OCI-LY3 (cell line): ENCODE measurements at regions not wholly inside any gene's neighbourhood (a gene's known extent, or its start where the extent isn't known, plus 50 kb on each side); places are given as distances from the start of the nearest gene placed in this dataset.

Source experiments
- H2AFZ ChIP-seq: fragments of 200-600, 300-600 bp; shearing (Covaris generic); 2 replicates; pipeline ENCODE4 v1.6.0; 2014; ENCODE audit warnings: antibody characterized with exemption, low read depth, low read length
- H3K27ac ChIP-seq: fragments of 200-600, 300-600 bp; sonication (generic); 2 replicates; pipeline ENCODE4 v1.5.1; 2014; ENCODE audit warnings: mild to moderate bottlenecking, low read length, moderate library complexity, mixed read lengths
- H3K27me3 ChIP-seq: fragments of 200-600, 300-600 bp; sonication (generic); 2 replicates; pipeline ENCODE4 v1.6.1; 2014; ENCODE audit warnings: low read depth, low read length, mixed read lengths
- H3K36me3 ChIP-seq: fragments of 200-600, 300-600 bp; sonication (generic); replicated peaks from 2 replicates; pipeline ENCODE3; 2014; ENCODE audit warnings: low read depth, low read length, mixed read lengths
- H3K4me1 ChIP-seq: fragments of 300-600, 200-600 bp; sonication (generic); 2 replicates; pipeline ENCODE4 v1.6.1; 2014; ENCODE audit warnings: low read length, mixed read lengths
- H3K4me2 ChIP-seq: fragments of 200-600, 300-600 bp; sonication (generic); 2 replicates; pipeline ENCODE4 v1.6.1; 2014; ENCODE audit warnings: low read length, mixed read lengths
- H3K4me3 ChIP-seq: fragments of 300-600, 200-600 bp; sonication (generic); 2 replicates; pipeline ENCODE4 v1.5.1; 2014; ENCODE audit warnings: antibody characterized with exemption, mild to moderate bottlenecking, low read length, moderate library complexity
- H3K79me2 ChIP-seq: fragments of 300-600, 200-600 bp; shearing (Covaris generic); 2 replicates; pipeline ENCODE4 v1.6.1; 2014; ENCODE audit warnings: mild to moderate bottlenecking, low read length, mixed read lengths
- H3K9ac ChIP-seq: fragments of 300-600, 200-600 bp; shearing (Covaris generic); 2 replicates; pipeline ENCODE4 v1.6.0; 2014; ENCODE audit warnings: mild to moderate bottlenecking, low read length, moderate library complexity
- H3K9me3 ChIP-seq: fragments of 200-600, 300-600 bp; shearing (Covaris generic); 2 replicates; pipeline ENCODE4 v1.6.1; 2014; ENCODE audit warnings: low read length, mixed read lengths; ENCODE audit not compliant: insufficient read depth
- H4K20me1 ChIP-seq: fragments of 200-600, 300-600 bp; sonication (generic); 2 replicates; pipeline ENCODE4 v1.6.1; 2016; ENCODE audit warnings: low read length, mixed read lengths; ENCODE audit not compliant: insufficient read depth
- CTCF ChIP-seq: fragments of 200-600, 300-600 bp; sonication (generic); IDR thresholded peaks from 2 replicates; pipeline ENCODE4 v1.5.1; 2014; ENCODE audit warnings: antibody characterized with exemption, low read length, low read depth
- EZH2phosphoT487 ChIP-seq: fragments of 200-600 bp; shearing (Covaris generic); IDR thresholded peaks from 2 replicates; pipeline ENCODE4 v1.6.1; 2018; ENCODE audit warnings: antibody characterized with exemption, mixed run types, low read depth

GRCh38 chr17:71057448-71057847 lies 888.1 kb downstream of the KCNJ2 start:
- peak overlapping the region; percentile 52; the same call in 1 of the 2 replicates for H2AFZ ChIP-seq
- H3K9me3 ChIP-seq, result no peaks in the 10 kb centered on the region
- no peaks in the 10 kb centered on the region for H3K27me3 ChIP-seq
- TF ChIP-seq EZH2phosphoT487 (no peak), CTCF (no peak)
- H3K27ac ChIP-seq, result no peak overlapping the region
- no peaks in the 10 kb centered on the region for H3K36me3 ChIP-seq
- H3K9ac ChIP-seq, result no peak overlapping the region
- no peaks in the 10 kb centered on the region for H3K79me2 ChIP-seq
- H3K4me2 ChIP-seq, result no peak overlapping the region
- no peaks in the 10 kb centered on the region for H4K20me1 ChIP-seq
- no peaks in the 10 kb centered on the region for H3K4me1 ChIP-seq
- no peak overlapping the region for H3K4me3 ChIP-seq

- Histone ChIP-seq H3K27me3 (no peaks in the 10 kb centered on the region), H3K36me3 (no peaks in the 10 kb centered on the region), H3K4me1 (no peaks in the 10 kb centered on the region), H3K4me2 (no peak overlapping the region), H4K20me1 (no peaks in the 10 kb centered on the region), H3K9ac (no peak overlapping the region), H2AFZ (no peak overlapping the region), H3K9me3 (no peaks in the 10 kb centered on the region), H3K79me2 (no peaks in the 10 kb centered on the region), H3K4me3 (no peak overlapping the region), H3K27ac (no peak overlapping the region)
- TF ChIP-seq CTCF, result no peak
- TF ChIP-seq EZH2phosphoT487, result no peak
These were observed 888.6 kb downstream of the KCNJ2 start for GRCh38 chr17:71057938-71058337.

GRCh38 chr17:71063127-71063526 lies 893.8 kb downstream of the KCNJ2 start:
- Histone ChIP-seq H3K36me3 (no peaks in the 10 kb centered on the region), H3K4me3 (no peak overlapping the region), H3K9me3 (no peaks in the 10 kb centered on the region), H3K27me3 (no peaks in the 10 kb centered on the region), H3K4me1 (no peaks in the 10 kb centered on the region), H2AFZ (no peak overlapping the region), H3K79me2 (no peaks in the 10 kb centered on the region), H3K4me2 (no peak overlapping the region), H3K9ac (no peak overlapping the region), H3K27ac (no peak overlapping the region), H4K20me1 (no peaks in the 10 kb centered on the region)
- TF ChIP-seq EZH2phosphoT487 (no peak), CTCF (no peak)

- TF ChIP-seq CTCF, result no peak
- no peak for TF ChIP-seq EZH2phosphoT487
- no peaks in the 10 kb centered on the region for H3K27me3 ChIP-seq
- H3K9me3 ChIP-seq, result no peaks in the 10 kb centered on the region
- H3K27ac ChIP-seq, result no peak overlapping the region
- no peaks in the 10 kb centered on the region for H3K36me3 ChIP-seq
- H3K4me1 ChIP-seq, result no peaks in the 10 kb centered on the region
- H2AFZ ChIP-seq, result no peak overlapping the region
- H3K4me2 ChIP-seq, result no peak overlapping the region
- H3K79me2 ChIP-seq, result no peaks in the 10 kb centered on the region
- no peak overlapping the region for H3K4me3 ChIP-seq
- no peaks in the 10 kb centered on the region for H4K20me1 ChIP-seq
- no peak overlapping the region for H3K9ac ChIP-seq
These were observed 894.2 kb downstream of the KCNJ2 start for GRCh38 chr17:71063559-71063958.
